HG03103 (cell line): ENCODE measurements at regions not wholly inside any gene's neighbourhood (a gene's known extent, or its start where the extent isn't known, plus 50 kb on each side); places are given as distances from the start of the nearest gene placed in this dataset.

ENCODE experiments used
- ATAC-seq: cut with Tn5 transposase; IDR thresholded peaks from one replicate; pipeline ENCODE4 v1.9.1; 2021; ENCODE audit warnings: low read depth; ENCODE audit not compliant: unreplicated experiment

- ATAC-seq, result no peak
Observed at GRCh38 chr7:22913158-22913557, 90.5 kb upstream of the TOMM7 start.

- ATAC-seq, result no peak
Observed at GRCh38 chr7:22911889-22912288, 89.2 kb upstream of the TOMM7 start.

- ATAC-seq, result no peak
Observed at GRCh38 chr7:22909917-22910316, 87.3 kb upstream of the TOMM7 start.

GRCh38 chr7:22907805-22908204 lies 85.2 kb upstream of the TOMM7 start:
- no peak for ATAC-seq

GRCh38 chr7:22900784-22901183 lies 78.1 kb upstream of the TOMM7 start:
- ATAC-seq, result no peak

GRCh38 chr7:22900101-22900500 lies 77.5 kb upstream of the TOMM7 start:
- ATAC-seq, result no peak

GRCh38 chr7:22896917-22897316 lies 74.3 kb upstream of the TOMM7 start:
- ATAC-seq, result no peak

- no peak for ATAC-seq
Observed at GRCh38 chr7:22895828-22896165, 73.1 kb upstream of the TOMM7 start.

- ATAC-seq, result no peak
Observed at GRCh38 chr7:22895140-22895827, 72.6 kb upstream of the TOMM7 start.

GRCh38 chr7:22894546-22894945 lies 71.9 kb upstream of the TOMM7 start:
- no peak for ATAC-seq

- no peak for ATAC-seq
Observed at GRCh38 chr7:22890773-22891172, 68.1 kb upstream of the TOMM7 start.

GRCh38 chr7:22885797-22886261 lies 63.2 kb upstream of the TOMM7 start:
- peak; percentile 87 for ATAC-seq

GRCh38 chr7:22884911-22885788 lies 62.5 kb upstream of the TOMM7 start:
- ATAC-seq, result peak; percentile 36

GRCh38 chr7:22882106-22882505 lies 59.5 kb upstream of the TOMM7 start:
- no peak for ATAC-seq

- ATAC-seq, result no peak
Observed at GRCh38 chr7:22879709-22880306, 57.2 kb upstream of the TOMM7 start.

GRCh38 chr7:22879280-22879679 lies 56.6 kb upstream of the TOMM7 start:
- no peak for ATAC-seq

- ATAC-seq, result no peak
Observed at GRCh38 chr7:22876986-22877729, 54.5 kb upstream of the TOMM7 start.

- no peak for ATAC-seq
Observed at GRCh38 chr7:22875470-22875869, 52.8 kb upstream of the TOMM7 start.

GRCh38 chr7:22874904-22875303 lies 52.3 kb upstream of the TOMM7 start:
- no peak for ATAC-seq
